Mucosa of rectum (tissue), 2 donors: ENCODE measurements at regions not wholly inside any gene's neighbourhood (a gene's known extent, or its start where the extent isn't known, plus 50 kb on each side); places are given as distances from the start of the nearest gene placed in this dataset.

Source experiments
- H3K27ac ChIP-seq, 2 donors: one replicate each; pipeline ENCODE4 v1.7.0; 2013; ENCODE audit warnings: inconsistent platforms in 2 of 2, low read depth in 2 of 2, low read length in 2 of 2
- H3K27me3 ChIP-seq, 2 donors: one replicate each; pipeline ENCODE4 v1.7.0; 2013; ENCODE audit warnings: low read length in 2 of 2; ENCODE audit not compliant: control insufficient read depth in 2 of 2, insufficient read depth in 2 of 2
- H3K36me3 ChIP-seq, 2 donors: one replicate each; pipeline ENCODE4 v1.7.0; 2013; ENCODE audit warnings: low read length in 2 of 2; ENCODE audit not compliant: control insufficient read depth in 2 of 2, insufficient read depth in 2 of 2
- H3K4me1 ChIP-seq, 2 donors: one replicate each; pipeline ENCODE4 v1.7.0; 2013; ENCODE audit warnings: low read length in 2 of 2, mild to moderate bottlenecking in 1 of 2; ENCODE audit not compliant: control insufficient read depth in 2 of 2, insufficient read depth in 2 of 2
- H3K4me3 ChIP-seq, 2 donors: one replicate each; pipeline ENCODE4 v1.7.0; 2013; ENCODE audit warnings: low read length in 2 of 2
- H3K9ac ChIP-seq, 2 donors: one replicate each; pipeline ENCODE4 v1.7.0; 2013; ENCODE audit warnings: low read length in 2 of 2, low read depth in 1 of 2, mild to moderate bottlenecking in 1 of 2
- H3K9me3 ChIP-seq, 2 donors: one replicate each; pipeline ENCODE4 v1.7.0; 2013; ENCODE audit warnings: low read length in 2 of 2; ENCODE audit not compliant: control insufficient read depth in 2 of 2
- donor health status: healthy.
- donor health status: Normal muscosa, but diverticular disease.

GRCh38 chr9:80407220-80407619, 835.5 kb downstream of the TLE4 start:
- Histone ChIP-seq H3K4me3 (no peak overlapping the region), H3K4me1 (no peaks in the 10 kb centered on the region), H3K36me3 (no peaks in the 10 kb centered on the region), H3K27ac (no peak overlapping the region), H3K27me3 (no peaks in the 10 kb centered on the region), H3K9ac (no peak overlapping the region), H3K9me3 (peaks cover 0 to 4% of the 10 kb centered on the region in 2 donors)

GRCh38 chr9:80401243-80401642, 829.5 kb downstream of the TLE4 start:
- no peaks in the 10 kb centered on the region for H3K27me3 ChIP-seq
- no peaks in the 10 kb centered on the region for H3K36me3 ChIP-seq
- no peak overlapping the region for H3K9ac ChIP-seq
- no peaks in the 10 kb centered on the region for H3K4me1 ChIP-seq
- no peak overlapping the region for H3K4me3 ChIP-seq
- peaks cover 0 to 4% of the 10 kb centered on the region in 2 donors for H3K9me3 ChIP-seq
- H3K27ac ChIP-seq, result no peak overlapping the region

- no peak overlapping the region for H3K4me3 ChIP-seq
- H3K9ac ChIP-seq, result no peak overlapping the region
- H3K36me3 ChIP-seq, result no peaks in the 10 kb centered on the region
- H3K9me3 ChIP-seq, result peaks cover 0 to 4% of the 10 kb centered on the region in 2 donors
- H3K4me1 ChIP-seq, result no peaks in the 10 kb centered on the region
- no peaks in the 10 kb centered on the region for H3K27me3 ChIP-seq
- H3K27ac ChIP-seq, result no peak overlapping the region
Measured at GRCh38 chr9:80400624-80401230, 829.0 kb downstream of the TLE4 start.

- H3K9ac ChIP-seq, result no peak overlapping the region
- no peaks in the 10 kb centered on the region for H3K9me3 ChIP-seq
- H3K4me1 ChIP-seq, result no peaks in the 10 kb centered on the region
- H3K36me3 ChIP-seq, result no peaks in the 10 kb centered on the region
- H3K27me3 ChIP-seq, result no peaks in the 10 kb centered on the region
- no peak overlapping the region for H3K4me3 ChIP-seq
- H3K27ac ChIP-seq, result no peak overlapping the region
Measured at GRCh38 chr9:80399606-80400005, 827.8 kb downstream of the TLE4 start.

- no peaks in the 10 kb centered on the region for H3K9me3 ChIP-seq
- H3K27ac ChIP-seq, result no peak overlapping the region
- no peak overlapping the region for H3K9ac ChIP-seq
- H3K36me3 ChIP-seq, result no peaks in the 10 kb centered on the region
- H3K4me3 ChIP-seq, result no peak overlapping the region
- H3K4me1 ChIP-seq, result no peaks in the 10 kb centered on the region
- H3K27me3 ChIP-seq, result no peaks in the 10 kb centered on the region
Measured at GRCh38 chr9:80387828-80388227, 816.1 kb downstream of the TLE4 start.

GRCh38 chr9:80385246-80385645, 813.5 kb downstream of the TLE4 start:
- no peaks in the 10 kb centered on the region for H3K9me3 ChIP-seq
- no peak overlapping the region for H3K4me3 ChIP-seq
- H3K27ac ChIP-seq, result no peak overlapping the region
- no peak overlapping the region for H3K9ac ChIP-seq
- H3K36me3 ChIP-seq, result no peaks in the 10 kb centered on the region
- H3K4me1 ChIP-seq, result no peaks in the 10 kb centered on the region
- H3K27me3 ChIP-seq, result no peaks in the 10 kb centered on the region

GRCh38 chr9:80383331-80383730, 811.6 kb downstream of the TLE4 start:
- H3K4me3 ChIP-seq, result no peak overlapping the region
- H3K9me3 ChIP-seq, result no peaks in the 10 kb centered on the region
- no peak overlapping the region for H3K9ac ChIP-seq
- no peaks in the 10 kb centered on the region for H3K27me3 ChIP-seq
- no peaks in the 10 kb centered on the region for H3K4me1 ChIP-seq
- H3K36me3 ChIP-seq, result no peaks in the 10 kb centered on the region
- H3K27ac ChIP-seq, result no peak overlapping the region

- no peaks in the 10 kb centered on the region for H3K9me3 ChIP-seq
- no peaks in the 10 kb centered on the region for H3K4me1 ChIP-seq
- no peaks in the 10 kb centered on the region for H3K36me3 ChIP-seq
- H3K27ac ChIP-seq, result no peak overlapping the region
- no peak overlapping the region for H3K9ac ChIP-seq
- no peaks in the 10 kb centered on the region for H3K27me3 ChIP-seq
- H3K4me3 ChIP-seq, result no peak overlapping the region
Measured at GRCh38 chr9:80382211-80382891, 810.6 kb downstream of the TLE4 start.

- no peaks in the 10 kb centered on the region for H3K4me1 ChIP-seq
- H3K27me3 ChIP-seq, result no peaks in the 10 kb centered on the region
- H3K9ac ChIP-seq, result no peak overlapping the region
- H3K9me3 ChIP-seq, result no peaks in the 10 kb centered on the region
- no peak overlapping the region for H3K4me3 ChIP-seq
- no peak overlapping the region for H3K27ac ChIP-seq
- H3K36me3 ChIP-seq, result no peaks in the 10 kb centered on the region
Measured at GRCh38 chr9:80380301-80380700, 808.5 kb downstream of the TLE4 start.

- H3K27me3 ChIP-seq, result no peaks in the 10 kb centered on the region
- no peak overlapping the region for H3K27ac ChIP-seq
- H3K9me3 ChIP-seq, result no peaks in the 10 kb centered on the region
- H3K9ac ChIP-seq, result no peak overlapping the region
- H3K36me3 ChIP-seq, result no peaks in the 10 kb centered on the region
- no peak overlapping the region for H3K4me3 ChIP-seq
- H3K4me1 ChIP-seq, result no peaks in the 10 kb centered on the region
Measured at GRCh38 chr9:80378669-80379293, 807.0 kb downstream of the TLE4 start.
